HEK293 (cell line): ENCODE measurements at regions not wholly inside any gene's neighbourhood (a gene's known extent, or its start where the extent isn't known, plus 50 kb on each side); places are given as distances from the start of the nearest gene placed in this dataset.

Experiments
- CTCF ChIA-PET: fragments of 350-600 bp; formaldehyde crosslinking; extraction: SDS; loops from one replicate; lab custom pipeline; 2021; ENCODE audit warnings: antibody characterized with exemption; lab: Yijun Ruan, JAX
- POLR2A ChIA-PET: fragments of 300-600 bp; formaldehyde crosslinking; extraction: SDS; loops from one replicate; lab custom pipeline; 2020; ENCODE audit warnings: antibody characterized with exemption, inconsistent platforms; lab: Yijun Ruan, JAX
- H3K27ac ChIP-seq: fragments of 200-500 bp; sonication (Bioruptor generic); 2 replicates; pipeline ENCODE4 v1.5.1; 2014; ENCODE audit warnings: low read depth, low read length, control low read depth, inconsistent platforms; ENCODE audit errors: extremely low read depth
- H3K36me3 ChIP-seq, 2 experiments: fragments of 200-500 bp in 1 of 2; sonication (Bioruptor generic) in 1 of 2; 1 replicate in 1 of 2; 2 replicates in 1 of 2; pipeline ENCODE4 v1.5.1; 2014 to 2017; ENCODE audit warnings: inconsistent platforms in 2 of 2, low read length in 2 of 2; ENCODE audit not compliant: control insufficient read depth in 2 of 2, insufficient read depth in 1 of 2
- H3K4me1 ChIP-seq: fragments of 200-500 bp; sonication (Bioruptor generic); 2 replicates; pipeline ENCODE4 v1.5.1; 2014; ENCODE audit warnings: mild to moderate bottlenecking, low read length, inconsistent platforms; ENCODE audit not compliant: control insufficient read depth, insufficient read depth
- H3K4me3 ChIP-seq: 2 replicates; pipeline ENCODE4 v1.5.1; 2011; ENCODE audit warnings: low read depth, mild to moderate bottlenecking, control low read depth, low read length, moderate library complexity
- H3K9me3 ChIP-seq: fragments of 200-500 bp; sonication (Bioruptor generic); 2 replicates; pipeline ENCODE4 v1.5.1; 2014; ENCODE audit warnings: low read depth, low read length, inconsistent platforms; ENCODE audit not compliant: control insufficient read depth, insufficient read depth
- BCL11A ChIP-seq: fragments of 450-650 bp; formaldehyde crosslinking; IDR thresholded peaks from 2 replicates; pipeline ENCODE4 v1.5.1; 2016; ENCODE audit warnings: low read depth, missing biosample characterization, missing genetic modification characterization
- HOXA7 ChIP-seq: sonication (generic); formaldehyde crosslinking; IDR thresholded peaks from 2 replicates; pipeline ENCODE4 v1.8.1; 2022; ENCODE audit warnings: missing genetic modification reagents, borderline replicate concordance
- MYNN ChIP-seq: fragments of 450-650 bp; formaldehyde crosslinking; IDR thresholded peaks from 2 replicates; pipeline ENCODE4 v1.5.1; 2016; ENCODE audit warnings: missing biosample characterization, missing genetic modification characterization, borderline replicate concordance
- REST ChIP-seq: fragments of 450-650 bp; formaldehyde crosslinking; IDR thresholded peaks from 2 replicates; pipeline ENCODE4 v1.5.1; 2016; ENCODE audit warnings: missing biosample characterization, missing genetic modification characterization
- YY1 ChIP-seq: fragments of 450-650 bp; formaldehyde crosslinking; IDR thresholded peaks from 2 replicates; pipeline ENCODE4 v1.5.1; 2018; ENCODE audit warnings: missing biosample characterization, missing genetic modification characterization
- ZBTB8A ChIP-seq: fragments of 450-650 bp; formaldehyde crosslinking; IDR thresholded peaks from 2 replicates; pipeline ENCODE4 v1.5.1; 2016; ENCODE audit warnings: missing biosample characterization, missing genetic modification characterization
- ZNF133 ChIP-seq: fragments of 450-650 bp; formaldehyde crosslinking; IDR thresholded peaks from 2 replicates; pipeline ENCODE4 v1.5.1; 2016; ENCODE audit warnings: missing biosample characterization, missing genetic modification characterization
- ZNF221 ChIP-seq: fragments of 450-650 bp; formaldehyde crosslinking; IDR thresholded peaks from 2 replicates; pipeline ENCODE4 v1.5.1; 2017; ENCODE audit warnings: missing biosample characterization, missing genetic modification characterization, borderline replicate concordance
- ZNF398 ChIP-seq: fragments of 450-650 bp; formaldehyde crosslinking; IDR thresholded peaks from 2 replicates; pipeline ENCODE4 v1.5.1; 2017; ENCODE audit warnings: missing biosample characterization, missing genetic modification characterization
- ZNF510 ChIP-seq: fragments of 450-650 bp; formaldehyde crosslinking; IDR thresholded peaks from 2 replicates; pipeline ENCODE4 v1.5.1; 2018; ENCODE audit warnings: mild to moderate bottlenecking, missing genetic modification characterization, missing biosample characterization; ENCODE audit not compliant: insufficient replicate concordance
- ZNF544 ChIP-seq: fragments of 450-650 bp; formaldehyde crosslinking; IDR thresholded peaks from 2 replicates; pipeline ENCODE4 v1.5.0; 2017; ENCODE audit warnings: missing biosample characterization, missing genetic modification characterization
- ZNF555 ChIP-seq: fragments of 450-650 bp; formaldehyde crosslinking; conservative IDR thresholded peaks from 2 replicates; pipeline ENCODE4 v1.5.1; 2017; ENCODE audit warnings: missing biosample characterization, mild to moderate bottlenecking, missing genetic modification characterization, inconsistent platforms
- ZNF561 ChIP-seq: fragments of 450-650 bp; IDR thresholded peaks from 2 replicates; pipeline ENCODE4 v1.5.1; 2018; ENCODE audit warnings: missing biosample characterization, missing genetic modification characterization, borderline replicate concordance
- ZNF610 ChIP-seq: fragments of 450-650 bp; formaldehyde crosslinking; IDR thresholded peaks from 2 replicates; pipeline ENCODE4 v1.5.1; 2016; ENCODE audit warnings: missing biosample characterization, missing genetic modification characterization, borderline replicate concordance
- ZNF629 ChIP-seq: fragments of 450-650 bp; formaldehyde crosslinking; IDR thresholded peaks from 2 replicates; pipeline ENCODE4 v1.5.1; 2017; ENCODE audit warnings: missing biosample characterization, missing genetic modification characterization
- ZNF639 ChIP-seq: fragments of 450-650 bp; formaldehyde crosslinking; IDR thresholded peaks from 2 replicates; pipeline ENCODE4 v1.5.1; 2016; ENCODE audit warnings: missing biosample characterization, missing genetic modification characterization
- ZNF664 ChIP-seq: fragments of 450-650 bp; formaldehyde crosslinking; IDR thresholded peaks from 2 replicates; pipeline ENCODE4 v1.5.1; 2016; ENCODE audit warnings: missing biosample characterization, missing genetic modification characterization
- ZNF76 ChIP-seq: fragments of 450-650 bp; formaldehyde crosslinking; IDR thresholded peaks from 2 replicates; pipeline ENCODE4; 2016; ENCODE audit warnings: low read depth, missing biosample characterization, missing genetic modification characterization, borderline replicate concordance
- ZNF776 ChIP-seq: fragments of 450-650 bp; formaldehyde crosslinking; IDR thresholded peaks from 2 replicates; pipeline ENCODE4 v1.5.0; 2017; ENCODE audit warnings: missing biosample characterization, missing genetic modification characterization, borderline replicate concordance
- TF ChIP-seq, protein P1 (sequence below): fragments of 450-650 bp; formaldehyde crosslinking; conservative IDR thresholded peaks from 2 replicates; pipeline ENCODE4 v1.5.1; 2016; ENCODE audit warnings: low read depth, missing biosample characterization, missing genetic modification characterization
- TF ChIP-seq, protein P2 (sequence below): fragments of 450-650 bp; formaldehyde crosslinking; IDR thresholded peaks from 2 replicates; pipeline ENCODE4 v1.5.1; 2016; ENCODE audit warnings: missing biosample characterization, missing genetic modification characterization

DNA sequence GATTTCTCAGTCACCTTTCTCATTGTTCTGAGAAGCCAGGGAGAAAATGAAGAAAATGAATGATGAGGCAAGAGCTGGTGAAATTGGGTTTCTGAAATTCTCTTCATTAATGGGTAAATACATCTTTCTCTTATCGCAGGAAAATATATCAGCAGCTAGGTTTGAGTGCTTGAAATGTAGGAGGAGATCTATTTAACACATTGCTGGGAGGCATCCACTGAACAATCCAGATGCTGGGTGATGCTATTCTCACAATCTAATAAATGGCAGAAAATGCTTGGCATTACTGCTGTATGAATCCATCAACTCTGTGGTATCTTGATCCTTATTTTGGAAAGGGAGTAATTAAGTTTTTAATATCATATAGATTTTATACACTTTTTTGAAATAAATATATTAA is 199.6 kb upstream of the LRP1B start:
- no peaks in the 10 kb centered on the region for H3K4me1 ChIP-seq
- H3K4me3 ChIP-seq = no peak overlapping the region
- ChIA-PET POLR2A (no interaction called here), CTCF (no interaction called here)
- no peak overlapping the region for H3K27ac ChIP-seq
- no peaks in the 10 kb centered on the region for H3K9me3 ChIP-seq
- no peaks in the 10 kb centered on the region for H3K36me3 ChIP-seq
- no peak for TF ChIP-seq ZNF610 (tag by site-specific recombination)
- no peak for TF ChIP-seq ZNF555 (tag by site-specific recombination)
- no peak for TF ChIP-seq YY1 (tag by site-specific recombination)
- no peak for TF ChIP-seq ZNF398 (tag by site-specific recombination)

DNA sequence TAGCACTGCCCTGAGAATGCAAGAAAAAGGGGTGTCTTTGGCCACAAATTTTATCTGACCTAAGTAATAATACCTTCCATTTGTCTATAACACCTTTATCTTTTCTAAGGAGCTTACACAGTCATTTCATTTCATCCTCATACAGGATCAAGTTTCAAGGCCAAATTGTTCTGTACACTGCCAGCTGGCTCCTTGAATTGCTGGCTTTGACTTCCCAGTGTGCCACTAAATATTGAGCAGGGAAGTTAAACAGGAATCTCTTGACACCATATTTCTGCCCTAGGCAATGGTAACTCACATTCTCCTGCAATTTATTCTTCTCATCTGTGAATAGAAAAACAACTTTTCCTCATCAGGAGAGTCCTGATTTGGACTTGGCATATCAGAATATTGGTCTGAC is 195.1 kb upstream of the LRP1B start:
- H3K4me3 ChIP-seq = no peak overlapping the region
- ChIA-PET CTCF (no interaction called here), POLR2A (no interaction called here)
- no peaks in the 10 kb centered on the region for H3K9me3 ChIP-seq
- no peaks in the 10 kb centered on the region for H3K36me3 ChIP-seq
- H3K4me1 ChIP-seq = no peaks in the 10 kb centered on the region
- no peak overlapping the region for H3K27ac ChIP-seq
- no peak for TF ChIP-seq ZNF664 (tag by site-specific recombination)
- TF ChIP-seq ZNF629 (tag by site-specific recombination) = no peak
- TF ChIP-seq HOXA7 (CRISPR knock-in tag) = no peak
- no peak for TF ChIP-seq ZNF510
- TF ChIP-seq ZNF639 (tag by site-specific recombination) = no peak
- TF ChIP-seq MYNN (tag by site-specific recombination) = no peak
- TF ChIP-seq ZNF133 (tag by site-specific recombination) = no peak
- TF ChIP-seq ZBTB8A = no peak
- no peak for TF ChIP-seq ZNF221
- TF ChIP-seq, protein P1, sequence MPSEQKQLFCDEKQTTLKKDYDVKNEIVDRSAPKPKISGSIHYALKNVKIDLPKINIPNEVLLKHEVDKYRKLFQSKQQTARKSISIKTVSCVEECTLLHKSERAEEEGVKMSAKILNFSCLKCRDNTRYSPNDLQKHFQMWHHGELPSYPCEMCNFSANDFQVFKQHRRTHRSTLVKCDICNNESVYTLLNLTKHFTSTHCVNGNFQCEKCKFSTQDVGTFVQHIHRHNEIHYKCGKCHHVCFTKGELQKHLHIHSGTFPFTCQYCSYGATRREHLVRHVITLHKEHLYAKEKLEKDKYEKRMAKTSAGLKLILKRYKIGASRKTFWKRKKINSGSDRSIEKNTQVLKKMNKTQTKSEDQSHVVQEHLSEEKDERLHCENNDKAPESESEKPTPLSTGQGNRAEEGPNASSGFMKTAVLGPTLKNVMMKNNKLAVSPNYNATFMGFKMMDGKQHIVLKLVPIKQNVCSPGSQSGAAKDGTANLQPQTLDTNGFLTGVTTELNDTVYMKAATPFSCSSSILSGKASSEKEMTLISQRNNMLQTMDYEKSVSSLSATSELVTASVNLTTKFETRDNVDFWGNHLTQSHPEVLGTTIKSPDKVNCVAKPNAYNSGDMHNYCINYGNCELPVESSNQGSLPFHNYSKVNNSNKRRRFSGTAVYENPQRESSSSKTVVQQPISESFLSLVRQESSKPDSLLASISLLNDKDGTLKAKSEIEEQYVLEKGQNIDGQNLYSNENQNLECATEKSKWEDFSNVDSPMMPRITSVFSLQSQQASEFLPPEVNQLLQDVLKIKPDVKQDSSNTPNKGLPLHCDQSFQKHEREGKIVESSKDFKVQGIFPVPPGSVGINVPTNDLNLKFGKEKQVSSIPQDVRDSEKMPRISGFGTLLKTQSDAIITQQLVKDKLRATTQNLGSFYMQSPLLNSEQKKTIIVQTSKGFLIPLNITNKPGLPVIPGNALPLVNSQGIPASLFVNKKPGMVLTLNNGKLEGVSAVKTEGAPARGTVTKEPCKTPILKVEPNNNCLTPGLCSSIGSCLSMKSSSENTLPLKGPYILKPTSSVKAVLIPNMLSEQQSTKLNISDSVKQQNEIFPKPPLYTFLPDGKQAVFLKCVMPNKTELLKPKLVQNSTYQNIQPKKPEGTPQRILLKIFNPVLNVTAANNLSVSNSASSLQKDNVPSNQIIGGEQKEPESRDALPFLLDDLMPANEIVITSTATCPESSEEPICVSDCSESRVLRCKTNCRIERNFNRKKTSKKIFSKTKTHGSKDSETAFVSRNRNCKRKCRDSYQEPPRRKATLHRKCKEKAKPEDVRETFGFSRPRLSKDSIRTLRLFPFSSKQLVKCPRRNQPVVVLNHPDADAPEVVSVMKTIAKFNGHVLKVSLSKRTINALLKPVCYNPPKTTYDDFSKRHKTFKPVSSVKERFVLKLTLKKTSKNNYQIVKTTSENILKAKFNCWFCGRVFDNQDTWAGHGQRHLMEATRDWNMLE (tag by site-specific recombination) = no peak
- TF ChIP-seq, protein P2, sequence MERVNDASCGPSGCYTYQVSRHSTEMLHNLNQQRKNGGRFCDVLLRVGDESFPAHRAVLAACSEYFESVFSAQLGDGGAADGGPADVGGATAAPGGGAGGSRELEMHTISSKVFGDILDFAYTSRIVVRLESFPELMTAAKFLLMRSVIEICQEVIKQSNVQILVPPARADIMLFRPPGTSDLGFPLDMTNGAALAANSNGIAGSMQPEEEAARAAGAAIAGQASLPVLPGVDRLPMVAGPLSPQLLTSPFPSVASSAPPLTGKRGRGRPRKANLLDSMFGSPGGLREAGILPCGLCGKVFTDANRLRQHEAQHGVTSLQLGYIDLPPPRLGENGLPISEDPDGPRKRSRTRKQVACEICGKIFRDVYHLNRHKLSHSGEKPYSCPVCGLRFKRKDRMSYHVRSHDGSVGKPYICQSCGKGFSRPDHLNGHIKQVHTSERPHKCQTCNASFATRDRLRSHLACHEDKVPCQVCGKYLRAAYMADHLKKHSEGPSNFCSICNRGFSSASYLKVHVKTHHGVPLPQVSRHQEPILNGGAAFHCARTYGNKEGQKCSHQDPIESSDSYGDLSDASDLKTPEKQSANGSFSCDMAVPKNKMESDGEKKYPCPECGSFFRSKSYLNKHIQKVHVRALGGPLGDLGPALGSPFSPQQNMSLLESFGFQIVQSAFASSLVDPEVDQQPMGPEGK (tag by site-specific recombination) = no peak
- no peak for TF ChIP-seq ZNF561
- TF ChIP-seq ZNF76 = no peak
- TF ChIP-seq BCL11A (tag by site-specific recombination) = no peak
- no peak for TF ChIP-seq REST (tag by site-specific recombination)
- no peak for TF ChIP-seq YY1 (tag by site-specific recombination)
- no peak for TF ChIP-seq ZNF544 (tag by site-specific recombination)
- no peak for TF ChIP-seq ZNF776
